KMS-11 (cell line): ENCODE measurements at regions not wholly inside any gene's neighbourhood (a gene's known extent, or its start where the extent isn't known, plus 50 kb on each side); places are given as distances from the start of the nearest gene placed in this dataset.

Source experiments
- H2AFZ ChIP-seq: fragments of 200-600 bp; sonication (generic); 2 replicates; pipeline ENCODE4 v1.6.1; 2016; ENCODE audit warnings: antibody characterized with exemption, mixed run types, low read depth
- H3K27ac ChIP-seq: fragments of 200-600 bp; sonication (generic); 2 replicates; pipeline ENCODE4 v1.6.1; 2016; ENCODE audit warnings: mild to moderate bottlenecking, mixed run types
- H3K27me3 ChIP-seq: fragments of 200-600 bp; sonication (generic); 2 replicates; pipeline ENCODE4 v1.6.1; 2017; ENCODE audit warnings: mild to moderate bottlenecking, low read depth, mixed run types, moderate library complexity; ENCODE audit not compliant: insufficient read depth
- H3K36me3 ChIP-seq: fragments of 200-600 bp; sonication (generic); 2 replicates; pipeline ENCODE4 v1.6.1; 2017; ENCODE audit warnings: mild to moderate bottlenecking, mixed run types; ENCODE audit not compliant: insufficient read depth
- H3K4me1 ChIP-seq: fragments of 200-600 bp; sonication (generic); 2 replicates; pipeline ENCODE4 v1.6.1; 2016; ENCODE audit warnings: mild to moderate bottlenecking, low read depth, mixed run types; ENCODE audit not compliant: poor library complexity, severe bottlenecking
- H3K4me2 ChIP-seq: fragments of 200-600 bp; sonication (generic); 2 replicates; pipeline ENCODE4 v1.7.0; 2016; ENCODE audit warnings: mild to moderate bottlenecking, mixed run types
- H3K4me3 ChIP-seq: fragments of 200-600 bp; sonication (generic); IDR thresholded peaks from 2 replicates; pipeline ENCODE4 v1.6.1; 2017; ENCODE audit warnings: low read depth, low read length, mixed read lengths; ENCODE audit not compliant: insufficient read depth
- H3K79me2 ChIP-seq: fragments of 200-600 bp; sonication (generic); 2 replicates; pipeline ENCODE4 v1.6.1; 2016; ENCODE audit warnings: low read depth, mixed run types; ENCODE audit not compliant: insufficient read depth
- H3K9ac ChIP-seq: fragments of 200-600 bp; sonication (generic); 2 replicates; pipeline ENCODE4 v1.6.1; 2016; ENCODE audit warnings: mild to moderate bottlenecking, mixed run types
- H4K20me1 ChIP-seq: fragments of 200-600 bp; sonication (generic); 2 replicates; pipeline ENCODE4 v1.6.1; 2016; ENCODE audit warnings: mild to moderate bottlenecking, mixed run types; ENCODE audit not compliant: insufficient read depth
- TF ChIP-seq, protein P1 (sequence below): fragments of 200-600 bp; sonication (generic); conservative IDR thresholded peaks from 2 replicates; pipeline ENCODE4 v1.6.1; 2017; ENCODE audit warnings: low read depth, mild to moderate bottlenecking, antibody characterized with exemption, low read length, moderate library complexity, mixed read lengths

GRCh38 chr2:207448006-207448405 lies 81.8 kb upstream of the CREB1 start:
- Histone ChIP-seq H3K36me3 (no peaks in the 10 kb centered on the region), H3K4me2 (no peak overlapping the region), H3K4me3 (no peak overlapping the region), H3K9ac (no peak overlapping the region), H3K79me2 (no peaks in the 10 kb centered on the region), H2AFZ (no peak overlapping the region), H3K4me1 (no peaks in the 10 kb centered on the region), H3K27ac (no peak overlapping the region), H3K27me3 (no peaks in the 10 kb centered on the region), H4K20me1 (no peaks in the 10 kb centered on the region)
- TF ChIP-seq, protein P1, sequence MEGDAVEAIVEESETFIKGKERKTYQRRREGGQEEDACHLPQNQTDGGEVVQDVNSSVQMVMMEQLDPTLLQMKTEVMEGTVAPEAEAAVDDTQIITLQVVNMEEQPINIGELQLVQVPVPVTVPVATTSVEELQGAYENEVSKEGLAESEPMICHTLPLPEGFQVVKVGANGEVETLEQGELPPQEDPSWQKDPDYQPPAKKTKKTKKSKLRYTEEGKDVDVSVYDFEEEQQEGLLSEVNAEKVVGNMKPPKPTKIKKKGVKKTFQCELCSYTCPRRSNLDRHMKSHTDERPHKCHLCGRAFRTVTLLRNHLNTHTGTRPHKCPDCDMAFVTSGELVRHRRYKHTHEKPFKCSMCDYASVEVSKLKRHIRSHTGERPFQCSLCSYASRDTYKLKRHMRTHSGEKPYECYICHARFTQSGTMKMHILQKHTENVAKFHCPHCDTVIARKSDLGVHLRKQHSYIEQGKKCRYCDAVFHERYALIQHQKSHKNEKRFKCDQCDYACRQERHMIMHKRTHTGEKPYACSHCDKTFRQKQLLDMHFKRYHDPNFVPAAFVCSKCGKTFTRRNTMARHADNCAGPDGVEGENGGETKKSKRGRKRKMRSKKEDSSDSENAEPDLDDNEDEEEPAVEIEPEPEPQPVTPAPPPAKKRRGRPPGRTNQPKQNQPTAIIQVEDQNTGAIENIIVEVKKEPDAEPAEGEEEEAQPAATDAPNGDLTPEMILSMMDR = no peak

DNA sequence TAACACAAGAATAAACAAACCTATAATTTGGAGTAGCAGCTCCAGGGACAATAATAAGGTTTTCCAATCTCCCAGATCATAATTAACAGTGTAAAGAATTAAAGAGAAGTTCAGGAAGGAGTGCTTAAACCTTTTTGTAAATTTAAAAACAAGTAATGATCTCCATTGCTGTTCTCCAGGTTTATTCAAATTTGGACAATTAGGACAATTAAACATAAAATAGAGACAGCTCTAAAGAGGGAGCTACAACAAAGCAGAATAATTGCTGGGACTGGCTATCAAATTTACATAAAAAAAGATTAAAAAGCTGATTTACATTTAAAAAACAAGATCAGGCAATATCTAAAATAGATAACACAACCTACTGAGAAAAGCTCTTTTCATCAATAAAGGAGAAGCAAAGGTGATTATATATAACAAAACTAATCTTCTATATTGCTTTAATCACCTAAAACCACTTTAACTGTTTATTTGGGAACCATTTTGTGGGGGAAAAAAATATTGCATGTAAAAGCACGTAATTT lies 80.1 kb upstream of the CREB1 start:
- no peak overlapping the region for H3K4me2 ChIP-seq
- no peak overlapping the region for H3K27ac ChIP-seq

DNA sequence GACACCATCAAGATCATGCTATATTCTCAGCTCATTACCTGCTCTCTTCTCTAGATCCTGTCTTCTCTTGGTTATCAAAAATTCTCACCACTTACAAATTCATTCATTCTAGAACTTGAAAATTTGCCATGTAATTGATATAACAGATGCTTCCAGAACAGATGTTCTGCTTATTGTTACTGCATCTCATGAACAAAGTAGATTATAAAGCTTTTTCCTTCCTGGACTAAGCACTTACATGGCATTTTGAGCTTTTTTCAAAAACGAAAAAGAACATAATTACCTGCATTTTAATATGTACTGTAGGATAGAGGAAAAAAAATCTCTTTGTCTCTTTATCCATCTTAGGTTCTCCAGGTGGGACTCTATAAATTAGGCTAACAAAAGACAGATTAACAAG lies 79.6 kb upstream of the CREB1 start:
- Histone ChIP-seq H3K27me3 (no peaks in the 10 kb centered on the region), H3K79me2 (no peaks in the 10 kb centered on the region), H3K36me3 (no peaks in the 10 kb centered on the region), H2AFZ (no peak overlapping the region), H3K27ac (no peak overlapping the region), H3K4me3 (no peak overlapping the region), H3K4me1 (no peaks in the 10 kb centered on the region), H4K20me1 (no peaks in the 10 kb centered on the region), H3K9ac (no peak overlapping the region), H3K4me2 (no peak overlapping the region)
- TF ChIP-seq, protein P1 = no peak

More for the DNA sequence above, 80.1 kb upstream of the CREB1 start:
- Histone ChIP-seq H3K27me3 (no peaks in the 10 kb centered on the region), H3K79me2 (no peaks in the 10 kb centered on the region), H3K36me3 (no peaks in the 10 kb centered on the region), H2AFZ (no peak overlapping the region), H3K4me3 (no peak overlapping the region), H3K9ac (no peak overlapping the region), H4K20me1 (no peaks in the 10 kb centered on the region), H3K4me1 (no peaks in the 10 kb centered on the region)
- TF ChIP-seq, protein P1 = no peak

- no peak overlapping the region for H3K27ac ChIP-seq
- TF ChIP-seq, protein P1 = no peak
Measured at GRCh38 chr2:207458582-207458981, 71.2 kb upstream of the CREB1 start.

More at GRCh38 chr2:207458582-207458981, 71.2 kb upstream of the CREB1 start:
- H4K20me1 ChIP-seq = no peaks in the 10 kb centered on the region
- no peaks in the 10 kb centered on the region for H3K27me3 ChIP-seq
- no peak overlapping the region for H3K4me3 ChIP-seq
- H3K4me1 ChIP-seq = no peaks in the 10 kb centered on the region
- no peak overlapping the region for H3K9ac ChIP-seq
- no peak overlapping the region for H3K4me2 ChIP-seq
- no peaks in the 10 kb centered on the region for H3K36me3 ChIP-seq
- H3K79me2 ChIP-seq = no peaks in the 10 kb centered on the region
- H2AFZ ChIP-seq = no peak overlapping the region
